Psoas muscle (tissue), 7 donors: ENCODE measurements at regions not wholly inside any gene's neighbourhood (a gene's known extent, or its start where the extent isn't known, plus 50 kb on each side); places are given as distances from the start of the nearest gene placed in this dataset.

Experiments used
- ATAC-seq, 4 donors: fragments of 200-7000 bp; cut with Tn5 transposase; one replicate each; pipeline ENCODE4 v1.9.1; 2020; ENCODE audit warnings: moderate library complexity in 3 of 4, mild to moderate bottlenecking in 2 of 4
- DNase-seq, 2 donors: peaks; one replicate each; pipeline ENCODE4 v3.0.0-alpha.2; 2020
- H3K27ac ChIP-seq: fragments of 200-600 bp; one replicate; pipeline ENCODE4 v1.8.0; 2022
- H3K27me3 ChIP-seq, 3 donors: fragments of 200-600 bp in 1 of 3; one replicate each; pipeline versions ENCODE4 v1.6.1 to v1.8.0; 2013 to 2022; ENCODE audit warnings: low read length in 2 of 3, mild to moderate bottlenecking in 2 of 3, moderate library complexity in 1 of 3; ENCODE audit not compliant: insufficient read depth in 3 of 3
- H3K36me3 ChIP-seq, 2 donors: fragments of 200-600 bp in 1 of 2; one replicate each; pipeline versions ENCODE4 v1.6.1 to v1.8.0; 2013 to 2022; ENCODE audit warnings: low read depth in 1 of 2, mild to moderate bottlenecking in 1 of 2, moderate library complexity in 1 of 2; ENCODE audit not compliant: insufficient read depth in 1 of 2
- H3K4me1 ChIP-seq: fragments of 200-600 bp; one replicate; pipeline ENCODE4 v1.8.0; 2022
- H3K4me3 ChIP-seq: fragments of 200-600 bp; one replicate; pipeline ENCODE4 v1.8.0; 2022; ENCODE audit warnings: mild to moderate bottlenecking
- H3K9me3 ChIP-seq: fragments of 200-600 bp; one replicate; pipeline ENCODE4 v1.8.0; 2022
- WGBS, 3 donors: extraction: QIAGEN DNeasy Blood & Tissue Kit; methylation state at CpG; one replicate each; pipeline versions ENCODE4 v1.1.6 to v1.1.7; 2013; 5-methylcytosine and 5-hydroxymethylcytosine counted together
- intact Hi-C, 2 donors: fragments of 100-400 bp; cut with DNase I; formaldehyde crosslinking; loops; one replicate each; pipeline versions ENCODE4 v1.11.0 to v1.14.2; 2022
- TF ChIP-seq, protein P1 (sequence below): fragments of 200-600 bp; IDR thresholded peaks from one replicate; pipeline ENCODE4 v1.8.0; 2022; ENCODE audit warnings: antibody characterized with exemption
- donor health status: healthy with polysubstance abuse.
- donor health status: DM: no; HTN: no; CAD: no; lungs with moderate emphysema.
- donor health status: Bipolar disorder and iron deficiency.
- donor health status: healthy.
- donor health status: DM: yes; HTN: yes; CAD: no.
- donor health status: DM: no; HTN: no; CAD: no.
- donor health status: DM: yes; HTN: yes; CAD: no.

DNA sequence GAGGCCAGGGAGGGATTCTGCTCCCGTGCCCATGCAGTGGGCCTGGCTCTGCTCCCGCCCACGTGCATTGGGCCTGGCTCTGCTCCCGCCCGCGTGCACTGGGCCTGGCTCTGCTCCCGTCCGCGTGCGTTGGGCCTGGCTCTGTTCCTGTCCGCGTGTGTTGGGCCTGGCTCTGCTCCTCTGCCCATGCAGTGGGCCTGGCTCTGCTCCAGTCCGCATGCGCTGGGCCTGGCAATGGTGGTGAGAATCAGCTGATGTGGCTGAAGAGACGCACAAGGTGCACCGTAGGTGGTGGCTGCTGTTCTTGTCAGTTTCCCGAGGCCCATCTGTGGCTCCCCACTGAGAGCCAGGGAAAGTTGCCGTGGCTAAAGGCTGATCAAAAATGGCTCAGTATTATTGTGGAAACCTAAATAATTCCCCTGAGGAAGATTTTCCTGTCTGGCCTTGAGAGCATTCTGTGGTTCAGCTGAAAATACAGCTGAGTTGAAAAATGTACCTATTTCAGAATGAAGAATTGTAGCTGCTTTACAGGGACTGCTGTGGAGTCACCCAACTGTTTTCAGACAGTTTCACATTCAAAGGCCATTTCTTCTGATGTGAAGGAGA is 572.4 kb downstream of the GLRX3 start:
- Histone ChIP-seq H3K4me1 (no peaks in the 10 kb centered on the region), H3K27ac (no peak overlapping the region), H3K36me3 (no peaks in the 10 kb centered on the region), H3K4me3 (no peak overlapping the region), H3K27me3 (peaks cover 0 to 4% (median 0%) of the 10 kb centered on the region in 3 donors), H3K9me3 (no peaks in the 10 kb centered on the region)
- 62 to 83% (median 69%) methylated on average over 16 to 18 of the region's 18 CpGs for WGBS, 3 donors
- DNase-seq (no peak), ATAC-seq (no peak)
- TF ChIP-seq, protein P1, sequence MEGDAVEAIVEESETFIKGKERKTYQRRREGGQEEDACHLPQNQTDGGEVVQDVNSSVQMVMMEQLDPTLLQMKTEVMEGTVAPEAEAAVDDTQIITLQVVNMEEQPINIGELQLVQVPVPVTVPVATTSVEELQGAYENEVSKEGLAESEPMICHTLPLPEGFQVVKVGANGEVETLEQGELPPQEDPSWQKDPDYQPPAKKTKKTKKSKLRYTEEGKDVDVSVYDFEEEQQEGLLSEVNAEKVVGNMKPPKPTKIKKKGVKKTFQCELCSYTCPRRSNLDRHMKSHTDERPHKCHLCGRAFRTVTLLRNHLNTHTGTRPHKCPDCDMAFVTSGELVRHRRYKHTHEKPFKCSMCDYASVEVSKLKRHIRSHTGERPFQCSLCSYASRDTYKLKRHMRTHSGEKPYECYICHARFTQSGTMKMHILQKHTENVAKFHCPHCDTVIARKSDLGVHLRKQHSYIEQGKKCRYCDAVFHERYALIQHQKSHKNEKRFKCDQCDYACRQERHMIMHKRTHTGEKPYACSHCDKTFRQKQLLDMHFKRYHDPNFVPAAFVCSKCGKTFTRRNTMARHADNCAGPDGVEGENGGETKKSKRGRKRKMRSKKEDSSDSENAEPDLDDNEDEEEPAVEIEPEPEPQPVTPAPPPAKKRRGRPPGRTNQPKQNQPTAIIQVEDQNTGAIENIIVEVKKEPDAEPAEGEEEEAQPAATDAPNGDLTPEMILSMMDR: no peak
- intact Hi-C loops: no loop called here

DNA sequence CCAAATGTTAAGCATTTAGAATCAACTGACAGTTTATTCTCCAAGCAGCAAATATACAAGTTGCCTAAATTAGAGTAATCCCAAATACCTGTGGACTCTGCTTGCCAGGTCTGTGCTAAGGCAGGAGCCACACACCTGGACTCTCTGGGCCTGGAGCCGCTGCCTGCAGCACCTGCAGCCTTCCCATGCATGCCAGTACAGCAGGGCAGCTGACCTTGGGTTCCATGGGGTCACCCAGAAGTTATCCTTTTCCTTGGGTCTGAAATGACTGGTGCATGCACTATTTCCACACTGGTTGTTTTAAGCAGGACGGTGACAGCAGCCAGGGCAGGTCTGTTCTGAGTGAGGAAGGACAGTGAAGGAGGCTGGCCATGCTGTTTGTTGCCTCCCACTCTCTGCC is 573.2 kb downstream of the GLRX3 start:
- TF ChIP-seq, protein P1: no peak
- intact Hi-C loops: no loop called here
- DNase-seq (no peak), ATAC-seq (no peak)
- WGBS, 3 donors: 71 to 85% (median 74%) methylated on average over 2 of the region's 2 CpGs
- Histone ChIP-seq H3K4me1 (no peaks in the 10 kb centered on the region), H3K36me3 (no peaks in the 10 kb centered on the region), H3K27ac (no peak overlapping the region), H3K27me3 (peaks cover 0 to 5% (median 1%) of the 10 kb centered on the region in 3 donors), H3K4me3 (no peak overlapping the region), H3K9me3 (no peaks in the 10 kb centered on the region)

DNA sequence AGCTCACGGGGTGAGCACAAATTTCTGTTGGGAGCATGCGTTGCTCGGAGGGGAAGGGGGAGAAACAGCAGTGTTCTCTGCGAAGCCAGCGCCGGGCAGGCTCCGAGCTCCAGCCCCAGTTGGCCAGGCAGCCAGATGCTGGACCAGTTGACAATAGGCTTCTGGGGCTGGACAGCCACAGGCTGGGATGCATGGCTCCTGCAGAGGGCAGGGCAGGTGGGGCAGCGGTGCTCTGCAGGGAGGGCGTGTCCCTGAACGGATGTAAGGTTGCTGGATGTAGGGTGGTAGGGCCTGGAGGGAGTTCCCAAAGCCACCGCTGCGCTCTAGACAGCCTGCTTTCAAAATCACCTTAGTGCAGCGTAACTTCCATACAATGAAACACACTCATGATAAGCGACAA is 574.9 kb downstream of the GLRX3 start:
- H3K27me3 ChIP-seq: peaks cover 0 to 7% (median 0%) of the 10 kb centered on the region in 3 donors
- intact Hi-C loops: no loop called here
- H3K27ac ChIP-seq: no peak overlapping the region
- no peaks in the 10 kb centered on the region for H3K36me3 ChIP-seq
- DNase-seq: no peak
- no peaks in the 10 kb centered on the region for H3K9me3 ChIP-seq
- H3K4me1 ChIP-seq: no peaks in the 10 kb centered on the region
- no peak for ATAC-seq
- WGBS, 3 donors: 69 to 74% (median 72%) methylated on average over 14 of the region's 14 CpGs
- H3K4me3 ChIP-seq: no peak overlapping the region
- TF ChIP-seq, protein P1: no peak

DNA sequence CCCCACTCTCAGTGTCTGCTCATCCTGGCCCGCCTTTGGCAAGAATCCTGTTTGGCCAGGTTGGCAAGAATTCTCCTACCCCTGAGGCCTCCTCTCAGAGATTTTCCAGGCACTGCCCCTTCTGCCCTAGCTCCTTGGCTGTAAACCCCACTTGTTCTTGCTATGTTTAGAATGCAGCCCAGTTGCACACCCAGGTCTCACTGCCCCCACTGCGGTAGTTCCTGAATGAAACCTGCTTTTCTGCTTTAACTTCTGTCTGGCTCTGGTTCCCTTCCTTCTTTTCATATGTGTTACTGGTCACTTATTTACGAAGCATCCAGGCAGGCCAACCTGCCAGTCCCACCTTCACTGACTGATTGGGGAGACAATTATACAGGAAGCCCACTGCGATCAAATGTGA is 576.9 kb downstream of the GLRX3 start:
- TF ChIP-seq, protein P1: no peak
- no peak for ATAC-seq
- Histone ChIP-seq H3K36me3 (no peaks in the 10 kb centered on the region), H3K4me3 (no peak overlapping the region), H3K4me1 (no peaks in the 10 kb centered on the region), H3K27me3 (peaks cover 0 to 7% (median 2%) of the 10 kb centered on the region in 3 donors), H3K27ac (no peak overlapping the region), H3K9me3 (no peaks in the 10 kb centered on the region)
- 83 to 90% (median 87%) methylated on average over 4 of the region's 4 CpGs for WGBS, 3 donors
- intact Hi-C loops: no loop called here
- no peak for DNase-seq

DNA sequence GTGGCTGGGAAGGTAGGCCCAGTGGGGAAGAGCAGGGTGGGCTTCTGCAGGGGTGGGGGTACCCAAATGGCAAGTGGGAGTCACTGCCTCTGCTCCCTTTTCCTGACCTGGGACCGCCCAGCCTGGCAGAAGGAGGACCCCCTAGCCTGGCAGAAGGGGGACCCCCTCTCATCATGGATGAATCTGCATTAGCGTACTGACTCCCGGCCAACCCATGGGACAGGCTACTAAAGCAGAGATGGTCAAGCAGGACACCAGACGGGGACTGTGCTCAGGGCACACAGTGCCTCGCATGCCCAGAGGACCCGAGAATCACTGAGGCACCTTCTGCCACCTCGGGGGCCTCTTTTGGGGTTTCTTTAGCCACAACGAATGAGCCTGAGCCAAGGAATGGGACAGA is 577.5 kb downstream of the GLRX3 start:
- ATAC-seq: no peak

More for the DNA sequence above, 577.5 kb downstream of the GLRX3 start:
- no peaks in the 10 kb centered on the region for H3K4me1 ChIP-seq
- intact Hi-C loops: no loop called here
- TF ChIP-seq, protein P1: no peak
- H3K27me3 ChIP-seq: peaks cover 0 to 7% (median 2%) of the 10 kb centered on the region in 3 donors
- H3K4me3 ChIP-seq: no peak overlapping the region
- no peaks in the 10 kb centered on the region for H3K36me3 ChIP-seq
- no peak for DNase-seq
- WGBS, 3 donors: 83 to 89% (median 85%) methylated on average over 7 to 8 of the region's 8 CpGs
- H3K27ac ChIP-seq: no peak overlapping the region
- H3K9me3 ChIP-seq: no peaks in the 10 kb centered on the region
